ENCODE measurements at regions not wholly inside any gene's neighbourhood (a gene's known extent, or its start where the extent isn't known, plus 50 kb on each side); places are given as distances from the start of the nearest gene placed in this dataset.

DNA sequence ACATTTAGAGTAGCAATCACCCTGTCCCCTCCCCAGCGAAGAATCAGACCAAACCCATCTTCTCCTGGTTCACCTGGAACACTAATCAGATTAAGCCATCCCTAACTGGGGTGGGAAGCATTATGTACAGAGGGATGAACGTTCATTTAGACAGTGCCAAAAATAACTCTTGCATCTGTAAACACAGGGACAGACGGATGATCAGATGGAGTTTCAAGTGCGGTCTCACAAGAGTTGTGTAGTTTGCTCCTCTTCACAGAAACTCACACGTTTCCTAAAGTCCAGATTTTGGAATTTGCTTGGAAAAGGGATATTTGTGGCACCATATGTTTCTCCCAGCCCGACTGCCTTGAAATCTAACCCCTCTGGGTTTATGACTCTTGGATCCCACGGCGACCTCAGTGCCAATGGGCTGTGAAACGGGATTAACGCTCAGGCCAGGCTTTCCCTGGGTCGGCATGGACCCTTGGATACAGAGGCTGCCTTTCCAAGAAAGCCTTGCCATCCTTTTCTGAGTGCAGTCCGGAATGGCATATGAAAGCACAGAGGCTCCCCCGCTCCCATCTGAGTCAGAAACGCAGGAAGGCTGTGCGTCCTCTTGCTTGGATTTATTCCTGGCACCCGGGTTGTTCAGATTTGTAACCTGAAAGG is 293.2 kb upstream of the HABP2 start:
- H3K27ac ChIP-seq = no peak overlapping the region
- H3K9me3 ChIP-seq (ENCODE audit: low read depth) = no peaks in the 10 kb centered on the region
- TF ChIP-seq, protein P1, sequence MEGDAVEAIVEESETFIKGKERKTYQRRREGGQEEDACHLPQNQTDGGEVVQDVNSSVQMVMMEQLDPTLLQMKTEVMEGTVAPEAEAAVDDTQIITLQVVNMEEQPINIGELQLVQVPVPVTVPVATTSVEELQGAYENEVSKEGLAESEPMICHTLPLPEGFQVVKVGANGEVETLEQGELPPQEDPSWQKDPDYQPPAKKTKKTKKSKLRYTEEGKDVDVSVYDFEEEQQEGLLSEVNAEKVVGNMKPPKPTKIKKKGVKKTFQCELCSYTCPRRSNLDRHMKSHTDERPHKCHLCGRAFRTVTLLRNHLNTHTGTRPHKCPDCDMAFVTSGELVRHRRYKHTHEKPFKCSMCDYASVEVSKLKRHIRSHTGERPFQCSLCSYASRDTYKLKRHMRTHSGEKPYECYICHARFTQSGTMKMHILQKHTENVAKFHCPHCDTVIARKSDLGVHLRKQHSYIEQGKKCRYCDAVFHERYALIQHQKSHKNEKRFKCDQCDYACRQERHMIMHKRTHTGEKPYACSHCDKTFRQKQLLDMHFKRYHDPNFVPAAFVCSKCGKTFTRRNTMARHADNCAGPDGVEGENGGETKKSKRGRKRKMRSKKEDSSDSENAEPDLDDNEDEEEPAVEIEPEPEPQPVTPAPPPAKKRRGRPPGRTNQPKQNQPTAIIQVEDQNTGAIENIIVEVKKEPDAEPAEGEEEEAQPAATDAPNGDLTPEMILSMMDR (IDR thresholded peaks at IDR 0.05; ENCODE audit: low read depth, low read length) = no peak
- H3K4me3 ChIP-seq = no peak overlapping the region
- no peaks in the 10 kb centered on the region for H3K4me1 ChIP-seq (ENCODE audit: low read depth)
- no peaks in the 10 kb centered on the region for H3K27me3 ChIP-seq
- no peaks in the 10 kb centered on the region for H3K36me3 ChIP-seq
- no peak for DNase-seq (ENCODE audit: low read depth in 1 of 2, low spot score in 1 of 2)

DNA sequence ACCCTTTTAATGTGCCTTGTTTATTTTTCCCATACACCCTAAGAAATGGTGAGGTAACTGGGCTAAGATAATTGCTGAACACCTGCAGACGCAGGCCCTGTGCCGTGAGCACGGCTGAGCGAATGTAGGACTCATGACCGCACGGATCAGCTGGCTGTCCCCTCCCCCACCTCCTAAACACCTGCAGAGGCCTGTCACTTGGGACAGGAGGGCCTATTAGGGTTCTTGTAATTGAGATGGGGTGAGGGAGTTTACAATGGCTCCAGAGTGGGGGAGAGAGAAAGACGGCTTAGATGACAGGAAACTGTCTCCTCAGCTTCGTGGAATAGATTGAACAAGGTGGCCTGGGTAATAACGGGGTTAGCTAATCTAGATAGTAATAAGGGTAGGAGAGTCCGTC is 291.7 kb upstream of the HABP2 start:
- Histone ChIP-seq H3K36me3 (no peaks in the 10 kb centered on the region), H3K27me3 (no peaks in the 10 kb centered on the region), H3K27ac (no peak overlapping the region), H3K4me3 (no peak overlapping the region), H3K4me1 (ENCODE audit: low read depth) (no peaks in the 10 kb centered on the region), H3K9me3 (ENCODE audit: low read depth) (no peaks in the 10 kb centered on the region)
- DNase-seq (ENCODE audit: low read depth in 1 of 2, low spot score in 1 of 2) = no peak
- TF ChIP-seq, protein P1 (IDR thresholded peaks at IDR 0.05; ENCODE audit: low read depth, low read length) = no peak

DNA sequence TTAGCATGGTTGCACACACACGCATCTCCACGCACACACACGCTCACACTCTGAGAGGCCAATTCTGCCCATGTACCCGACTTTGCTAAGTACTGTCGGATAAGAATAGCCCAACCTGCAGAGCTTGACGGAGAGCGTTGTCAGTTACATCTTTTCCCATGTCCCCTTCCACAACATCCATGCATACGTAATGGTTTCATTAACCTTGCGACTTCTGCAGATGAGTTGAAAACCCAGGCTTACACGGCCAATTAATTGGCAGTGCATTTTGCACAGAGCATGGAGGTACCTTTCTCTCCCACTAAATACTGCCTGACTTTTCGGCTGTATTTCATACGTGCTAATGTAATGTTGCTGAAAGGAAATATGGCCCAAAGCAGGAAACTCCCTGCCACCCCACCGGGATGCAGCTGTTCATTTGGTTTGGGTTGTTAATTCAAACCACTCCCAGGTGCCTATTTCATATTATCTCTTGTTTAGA is 291.2 kb upstream of the HABP2 start:
- H3K27ac ChIP-seq = no peak overlapping the region
- no peaks in the 10 kb centered on the region for H3K4me1 ChIP-seq (ENCODE audit: low read depth)

DNA sequence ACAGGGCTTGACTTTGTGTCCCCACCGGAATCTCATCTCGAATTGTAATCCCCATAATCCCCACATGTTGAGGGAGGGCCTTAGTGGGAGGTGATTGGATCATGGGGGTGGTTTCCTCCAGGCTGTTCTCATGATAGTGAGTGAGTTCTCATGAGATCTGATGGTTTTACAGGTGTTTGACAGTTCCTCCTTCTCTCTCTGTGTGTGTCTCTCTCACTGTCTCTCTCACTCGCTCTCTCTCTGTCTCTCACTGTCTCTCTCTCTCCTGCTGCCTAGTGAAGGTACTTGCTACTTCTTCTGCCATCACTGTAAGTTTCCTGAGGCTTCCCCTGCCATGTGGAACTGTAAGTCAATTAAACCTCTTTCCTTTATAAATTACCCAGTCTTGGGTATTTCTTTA is 289.8 kb upstream of the HABP2 start:
- Histone ChIP-seq H3K27me3 (no peaks in the 10 kb centered on the region), H3K27ac (no peak overlapping the region), H3K36me3 (no peaks in the 10 kb centered on the region), H3K9me3 (ENCODE audit: low read depth) (no peaks in the 10 kb centered on the region), H3K4me1 (ENCODE audit: low read depth) (no peaks in the 10 kb centered on the region), H3K4me3 (no peak overlapping the region)
- TF ChIP-seq, protein P1 (IDR thresholded peaks at IDR 0.05; ENCODE audit: low read depth, low read length) = no peak
- no peak for DNase-seq (ENCODE audit: low read depth in 1 of 2, low spot score in 1 of 2)

More for the DNA sequence above, 291.2 kb upstream of the HABP2 start:
- TF ChIP-seq, protein P1 (IDR thresholded peaks at IDR 0.05; ENCODE audit: low read depth, low read length) = no peak
- H3K9me3 ChIP-seq (ENCODE audit: low read depth) = no peaks in the 10 kb centered on the region
- DNase-seq (ENCODE audit: low read depth in 1 of 2, low spot score in 1 of 2) = no peak
- no peak overlapping the region for H3K4me3 ChIP-seq
- H3K36me3 ChIP-seq = no peaks in the 10 kb centered on the region
- no peaks in the 10 kb centered on the region for H3K27me3 ChIP-seq

DNA sequence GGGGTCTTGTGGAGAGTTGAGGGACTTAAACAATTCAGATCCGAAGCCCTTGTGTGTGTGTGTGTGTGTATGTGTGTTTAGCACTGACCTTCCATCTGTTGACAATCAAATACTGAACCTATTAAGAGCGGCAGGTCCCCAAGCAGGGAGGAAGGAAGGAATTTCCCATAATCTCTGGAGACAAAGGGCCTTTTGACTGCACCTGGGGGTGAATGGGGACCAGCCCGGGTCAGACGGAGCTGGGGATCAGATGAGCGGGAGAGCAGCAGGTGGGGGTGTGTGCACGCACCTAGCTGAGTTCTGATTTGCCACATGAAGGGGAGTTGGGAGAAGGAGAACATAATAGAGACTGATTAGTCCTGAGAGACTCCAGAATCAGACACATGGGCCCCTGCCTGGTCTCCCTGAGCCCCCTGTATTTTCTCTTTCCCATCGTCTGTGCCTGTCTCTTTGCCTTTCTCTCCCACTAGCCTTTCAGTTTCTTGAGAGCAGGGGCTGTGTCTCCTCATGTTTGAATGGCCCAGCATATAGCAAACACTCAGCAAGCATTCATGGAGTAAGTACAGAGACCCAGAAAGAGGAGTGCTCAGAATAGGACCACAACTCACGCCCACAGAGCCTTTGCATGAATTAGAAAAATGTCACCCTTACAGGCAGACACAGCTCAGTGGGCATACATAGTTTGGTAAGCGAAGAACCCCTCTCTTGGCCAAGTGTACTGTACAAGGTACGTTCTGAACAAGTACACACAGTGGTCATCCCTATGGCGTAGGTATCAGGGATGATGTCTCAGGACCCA is 288.3 kb upstream of the HABP2 start:
- Histone ChIP-seq H3K9me3 (ENCODE audit: low read depth) (no peaks in the 10 kb centered on the region), H3K4me3 (no peak overlapping the region), H3K27me3 (no peaks in the 10 kb centered on the region), H3K36me3 (no peaks in the 10 kb centered on the region), H3K27ac (no peak overlapping the region), H3K4me1 (ENCODE audit: low read depth) (no peaks in the 10 kb centered on the region)
- DNase-seq (ENCODE audit: low read depth in 1 of 2, low spot score in 1 of 2) = no peak
- TF ChIP-seq, protein P1 (IDR thresholded peaks at IDR 0.05; ENCODE audit: low read depth, low read length) = no peak
